Loucy (cell line): ENCODE measurements at regions not wholly inside any gene's neighbourhood (a gene's known extent, or its start where the extent isn't known, plus 50 kb on each side); places are given as distances from the start of the nearest gene placed in this dataset.

ENCODE experiments used
- CTCF ChIP-seq: fragments of 200-600 bp; sonication (generic); conservative IDR thresholded peaks from 2 replicates; pipeline ENCODE4 v1.5.1; 2014; ENCODE audit warnings: mild to moderate bottlenecking, antibody characterized with exemption, low read length
- EZH2phosphoT487 ChIP-seq: fragments of 200-600 bp; IDR thresholded peaks from 2 replicates; pipeline ENCODE4 v1.6.1; 2018; ENCODE audit warnings: antibody characterized with exemption, mild to moderate bottlenecking, moderate library complexity, borderline replicate concordance

GRCh38 chr3:127070776-127071175 is 87.9 kb downstream of the PLXNA1 start:
- TF ChIP-seq CTCF, result no peak
- TF ChIP-seq EZH2phosphoT487, result no peak
